ENCODE measurements at regions not wholly inside any gene's neighbourhood (a gene's known extent, or its start where the extent isn't known, plus 50 kb on each side); places are given as distances from the start of the nearest gene placed in this dataset.

DNA sequence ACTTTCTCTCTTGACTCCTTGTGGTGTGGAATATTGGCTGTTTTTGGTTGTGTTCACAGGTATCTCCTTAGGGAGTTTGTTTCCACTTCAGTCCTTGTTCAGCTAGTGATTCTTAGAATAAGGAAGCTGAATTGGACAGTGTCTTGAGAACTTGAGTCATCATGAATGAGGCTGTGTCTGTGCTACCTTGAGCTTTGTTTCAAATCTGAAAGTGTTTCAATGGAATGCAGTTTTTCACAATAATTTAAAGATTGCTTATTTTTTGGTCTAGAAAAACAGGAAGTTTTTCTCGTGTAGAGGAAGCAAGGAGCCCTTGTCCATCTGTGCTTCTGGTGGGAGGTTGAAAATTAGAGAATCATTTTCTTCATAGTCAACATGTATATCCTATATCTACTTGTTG lies 76.5 kb downstream of the ZNF518B start:
- Histone ChIP-seq H3K4me2 (no peak overlapping the region), H3K27ac (ENCODE audit: low read depth) (no peak overlapping the region), H4K20me1 (replicated peaks; ENCODE audit: insufficient read depth) (no peaks in the 10 kb centered on the region), H3K36me3 (ENCODE audit: insufficient read depth) (no peaks in the 10 kb centered on the region), H2AFZ (no peak overlapping the region), H3K79me2 (replicated peaks; ENCODE audit: insufficient read depth) (no peaks in the 10 kb centered on the region), H3K27me3 (ENCODE audit: insufficient read depth) (no peaks in the 10 kb centered on the region), H3F3A (replicated peaks; ENCODE audit: low read depth) (no peaks in the 10 kb centered on the region), H3K9me2 (ENCODE audit: insufficient read depth) (peaks cover 15% of the 10 kb centered on the region; the same call in 1 of the 2 replicates), H3K4me3 (no peak overlapping the region), H3K4me1 (ENCODE audit: insufficient read depth) (no peaks in the 10 kb centered on the region)
- H3K27me3 Mint-ChIP-seq (ENCODE audit: insufficient read depth, low read depth, poor library complexity) = no peaks in the 10 kb centered on the region
- no peaks in the 10 kb centered on the region for H3K4me1 Mint-ChIP-seq
- H3K36me3 Mint-ChIP-seq (ENCODE audit: low read depth) = no peaks in the 10 kb centered on the region
- no peak overlapping the region for H3K4me3 Mint-ChIP-seq
- no peaks in the 10 kb centered on the region for H3K9me3 Mint-ChIP-seq
- ATAC-seq (no peak), DNase-seq (ENCODE audit: low spot score) (no peak)
- TF ChIP-seq, protein P1, sequence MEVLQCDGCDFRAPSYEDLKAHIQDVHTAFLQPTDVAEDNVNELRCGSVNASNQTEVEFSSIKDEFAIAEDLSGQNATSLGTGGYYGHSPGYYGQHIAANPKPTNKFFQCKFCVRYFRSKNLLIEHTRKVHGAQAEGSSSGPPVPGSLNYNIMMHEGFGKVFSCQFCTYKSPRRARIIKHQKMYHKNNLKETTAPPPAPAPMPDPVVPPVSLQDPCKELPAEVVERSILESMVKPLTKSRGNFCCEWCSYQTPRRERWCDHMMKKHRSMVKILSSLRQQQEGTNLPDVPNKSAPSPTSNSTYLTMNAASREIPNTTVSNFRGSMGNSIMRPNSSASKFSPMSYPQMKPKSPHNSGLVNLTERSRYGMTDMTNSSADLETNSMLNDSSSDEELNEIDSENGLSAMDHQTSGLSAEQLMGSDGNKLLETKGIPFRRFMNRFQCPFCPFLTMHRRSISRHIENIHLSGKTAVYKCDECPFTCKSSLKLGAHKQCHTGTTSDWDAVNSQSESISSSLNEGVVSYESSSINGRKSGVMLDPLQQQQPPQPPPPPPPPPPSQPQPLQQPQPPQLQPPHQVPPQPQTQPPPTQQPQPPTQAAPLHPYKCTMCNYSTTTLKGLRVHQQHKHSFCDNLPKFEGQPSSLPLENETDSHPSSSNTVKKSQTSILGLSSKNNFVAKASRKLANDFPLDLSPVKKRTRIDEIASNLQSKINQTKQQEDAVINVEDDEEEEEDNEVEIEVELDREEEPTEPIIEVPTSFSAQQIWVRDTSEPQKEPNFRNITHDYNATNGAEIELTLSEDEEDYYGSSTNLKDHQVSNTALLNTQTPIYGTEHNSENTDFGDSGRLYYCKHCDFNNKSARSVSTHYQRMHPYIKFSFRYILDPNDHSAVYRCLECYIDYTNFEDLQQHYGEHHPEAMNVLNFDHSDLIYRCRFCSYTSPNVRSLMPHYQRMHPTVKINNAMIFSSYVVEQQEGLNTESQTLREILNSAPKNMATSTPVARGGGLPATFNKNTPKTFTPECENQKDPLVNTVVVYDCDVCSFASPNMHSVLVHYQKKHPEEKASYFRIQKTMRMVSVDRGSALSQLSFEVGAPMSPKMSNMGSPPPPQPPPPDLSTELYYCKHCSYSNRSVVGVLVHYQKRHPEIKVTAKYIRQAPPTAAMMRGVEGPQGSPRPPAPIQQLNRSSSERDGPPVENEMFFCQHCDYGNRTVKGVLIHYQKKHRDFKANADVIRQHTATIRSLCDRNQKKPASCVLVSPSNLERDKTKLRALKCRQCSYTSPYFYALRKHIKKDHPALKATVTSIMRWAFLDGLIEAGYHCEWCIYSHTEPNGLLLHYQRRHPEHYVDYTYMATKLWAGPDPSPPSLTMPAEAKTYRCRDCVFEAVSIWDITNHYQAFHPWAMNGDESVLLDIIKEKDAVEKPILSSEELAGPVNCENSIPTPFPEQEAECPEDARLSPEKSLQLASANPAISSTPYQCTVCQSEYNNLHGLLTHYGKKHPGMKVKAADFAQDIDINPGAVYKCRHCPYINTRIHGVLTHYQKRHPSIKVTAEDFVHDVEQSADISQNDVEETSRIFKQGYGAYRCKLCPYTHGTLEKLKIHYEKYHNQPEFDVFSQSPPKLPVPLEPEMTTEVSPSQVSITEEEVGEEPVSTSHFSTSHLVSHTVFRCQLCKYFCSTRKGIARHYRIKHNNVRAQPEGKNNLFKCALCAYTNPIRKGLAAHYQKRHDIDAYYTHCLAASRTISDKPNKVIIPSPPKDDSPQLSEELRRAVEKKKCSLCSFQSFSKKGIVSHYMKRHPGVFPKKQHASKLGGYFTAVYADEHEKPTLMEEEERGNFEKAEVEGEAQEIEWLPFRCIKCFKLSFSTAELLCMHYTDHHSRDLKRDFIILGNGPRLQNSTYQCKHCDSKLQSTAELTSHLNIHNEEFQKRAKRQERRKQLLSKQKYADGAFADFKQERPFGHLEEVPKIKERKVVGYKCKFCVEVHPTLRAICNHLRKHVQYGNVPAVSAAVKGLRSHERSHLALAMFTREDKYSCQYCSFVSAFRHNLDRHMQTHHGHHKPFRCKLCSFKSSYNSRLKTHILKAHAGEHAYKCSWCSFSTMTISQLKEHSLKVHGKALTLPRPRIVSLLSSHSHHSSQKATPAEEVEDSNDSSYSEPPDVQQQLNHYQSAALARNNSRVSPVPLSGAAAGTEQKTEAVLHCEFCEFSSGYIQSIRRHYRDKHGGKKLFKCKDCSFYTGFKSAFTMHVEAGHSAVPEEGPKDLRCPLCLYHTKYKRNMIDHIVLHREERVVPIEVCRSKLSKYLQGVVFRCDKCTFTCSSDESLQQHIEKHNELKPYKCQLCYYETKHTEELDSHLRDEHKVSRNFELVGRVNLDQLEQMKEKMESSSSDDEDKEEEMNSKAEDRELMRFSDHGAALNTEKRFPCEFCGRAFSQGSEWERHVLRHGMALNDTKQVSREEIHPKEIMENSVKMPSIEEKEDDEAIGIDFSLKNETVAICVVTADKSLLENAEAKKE (CRISPR knock-in tag; IDR thresholded peaks at IDR 0.05) = no peak
- TF ChIP-seq, protein P2, sequence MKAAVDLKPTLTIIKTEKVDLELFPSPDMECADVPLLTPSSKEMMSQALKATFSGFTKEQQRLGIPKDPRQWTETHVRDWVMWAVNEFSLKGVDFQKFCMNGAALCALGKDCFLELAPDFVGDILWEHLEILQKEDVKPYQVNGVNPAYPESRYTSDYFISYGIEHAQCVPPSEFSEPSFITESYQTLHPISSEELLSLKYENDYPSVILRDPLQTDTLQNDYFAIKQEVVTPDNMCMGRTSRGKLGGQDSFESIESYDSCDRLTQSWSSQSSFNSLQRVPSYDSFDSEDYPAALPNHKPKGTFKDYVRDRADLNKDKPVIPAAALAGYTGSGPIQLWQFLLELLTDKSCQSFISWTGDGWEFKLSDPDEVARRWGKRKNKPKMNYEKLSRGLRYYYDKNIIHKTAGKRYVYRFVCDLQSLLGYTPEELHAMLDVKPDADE (IDR thresholded peaks at IDR 0.05) = no peak
- TF ChIP-seq EZH2phosphoT487 (IDR thresholded peaks at IDR 0.05; ENCODE audit: unreplicated experiment) (no peak), EZH2 (IDR thresholded peaks at IDR 0.05; ENCODE audit: low read depth, unreplicated experiment) (no peak), ZNF331 (CRISPR knock-in tag; IDR thresholded peaks at IDR 0.05; ENCODE audit: low read depth) (no peak), STAT1 (IDR thresholded peaks at IDR 0.05; ENCODE audit: unreplicated experiment) (no peak), CREB1 (CRISPR knock-in tag; IDR thresholded peaks at IDR 0.05; ENCODE audit: low read depth) (no peak)
- TF ChIP-seq, protein P3, sequence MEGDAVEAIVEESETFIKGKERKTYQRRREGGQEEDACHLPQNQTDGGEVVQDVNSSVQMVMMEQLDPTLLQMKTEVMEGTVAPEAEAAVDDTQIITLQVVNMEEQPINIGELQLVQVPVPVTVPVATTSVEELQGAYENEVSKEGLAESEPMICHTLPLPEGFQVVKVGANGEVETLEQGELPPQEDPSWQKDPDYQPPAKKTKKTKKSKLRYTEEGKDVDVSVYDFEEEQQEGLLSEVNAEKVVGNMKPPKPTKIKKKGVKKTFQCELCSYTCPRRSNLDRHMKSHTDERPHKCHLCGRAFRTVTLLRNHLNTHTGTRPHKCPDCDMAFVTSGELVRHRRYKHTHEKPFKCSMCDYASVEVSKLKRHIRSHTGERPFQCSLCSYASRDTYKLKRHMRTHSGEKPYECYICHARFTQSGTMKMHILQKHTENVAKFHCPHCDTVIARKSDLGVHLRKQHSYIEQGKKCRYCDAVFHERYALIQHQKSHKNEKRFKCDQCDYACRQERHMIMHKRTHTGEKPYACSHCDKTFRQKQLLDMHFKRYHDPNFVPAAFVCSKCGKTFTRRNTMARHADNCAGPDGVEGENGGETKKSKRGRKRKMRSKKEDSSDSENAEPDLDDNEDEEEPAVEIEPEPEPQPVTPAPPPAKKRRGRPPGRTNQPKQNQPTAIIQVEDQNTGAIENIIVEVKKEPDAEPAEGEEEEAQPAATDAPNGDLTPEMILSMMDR (conservative IDR thresholded peaks at IDR 0.05; ENCODE audit: low read depth in 2 of 2) = no peak
- no peak overlapping the region for H3K27ac Mint-ChIP-seq

All from GM23338 (cell line).